B cell (primary cell): ENCODE measurements at regions not wholly inside any gene's neighbourhood (a gene's known extent, or its start where the extent isn't known, plus 50 kb on each side); places are given as distances from the start of the nearest gene placed in this dataset.

ENCODE experiments used
- ATAC-seq: fragments of 200-7000 bp; cut with Tn5 transposase; one replicate; pipeline ENCODE4 v1.10.0; 2021; ENCODE audit warnings: low read depth, mild to moderate bottlenecking, moderate number of reproducible peaks, moderate library complexity
- CTCF ChIA-PET: fragments of 350-600 bp; sonication (Branson Sonifier 250); formaldehyde crosslinking; loops from one replicate; lab custom pipeline; 2021; ENCODE audit warnings: antibody characterized with exemption, inconsistent platforms; lab: Charles Lee
- POLR2A ChIA-PET: fragments of 350-600 bp; sonication (Branson Sonifier 250); formaldehyde crosslinking; loops from one replicate; lab custom pipeline; 2021; ENCODE audit warnings: antibody characterized with exemption; lab: Charles Lee
- DNase-seq: peaks from one replicate; pipeline ENCODE4 v3.0.0; 2013
- H2AFZ ChIP-seq: 2 replicates; pipeline ENCODE4 v1.6.1; 2012; ENCODE audit warnings: mild to moderate bottlenecking, low read depth, low read length; ENCODE audit not compliant: insufficient read depth, poor library complexity, severe bottlenecking
- H3K27ac ChIP-seq, 2 donors: 1 replicate in 1 of 2; 2 replicates in 1 of 2; pipeline ENCODE4 v1.5.1; 2012 to 2013; ENCODE audit warnings: low read length in 2 of 2, mild to moderate bottlenecking in 2 of 2, moderate library complexity in 1 of 2
- H3K27me3 ChIP-seq, 4 experiments: fragments of 200-600 bp in 1 of 4; sonication (generic) in 1 of 4; replicated peaks in 1 of 4; 1 replicate in 2 of 4; 2 replicates in 2 of 4; pipeline versions ENCODE4 v1.6.1 to v1.7.0; 2013 to 2016; ENCODE audit warnings: low read length in 3 of 4, mild to moderate bottlenecking in 2 of 4, mixed read lengths in 1 of 4, moderate library complexity in 1 of 4; ENCODE audit not compliant: insufficient read depth in 4 of 4, control insufficient read depth in 3 of 4; ENCODE audit errors: control extremely low read depth in 1 of 4
- H3K36me3 ChIP-seq, 2 experiments: replicated peaks in 1 of 2; 1 replicate in 1 of 2; 2 replicates in 1 of 2; pipeline versions ENCODE4 v1.6.1 to v1.7.1; 2013; ENCODE audit warnings: low read length in 1 of 2; ENCODE audit not compliant: insufficient read depth in 2 of 2, control insufficient read depth in 1 of 2; ENCODE audit errors: control extremely low read depth in 1 of 2, extremely low read depth in 1 of 2
- H3K4me1 ChIP-seq, 2 donors: fragments of 200-600 bp in 1 of 2; sonication (generic) in 1 of 2; 1 replicate in 1 of 2; 2 replicates in 1 of 2; pipeline versions ENCODE4 v1.5.1 to v1.6.1; 2013 to 2017; ENCODE audit warnings: low read length in 2 of 2; ENCODE audit not compliant: control insufficient read depth in 2 of 2, insufficient read depth in 2 of 2
- H3K4me2 ChIP-seq: replicated peaks from 2 replicates; pipeline ENCODE3; 2012; ENCODE audit warnings: mild to moderate bottlenecking, low read depth, low read length; ENCODE audit not compliant: poor library complexity, severe bottlenecking
- H3K4me3 ChIP-seq, 5 experiments: fragments of 200-600 bp in 1 of 5; sonication (generic) in 1 of 5; 1 replicate in 3 of 5; 2 replicates in 2 of 5; pipeline versions ENCODE4 v1.5.1 to v1.7.0; 2011 to 2016; ENCODE audit warnings: low read length in 4 of 5, mild to moderate bottlenecking in 4 of 5, low read depth in 2 of 5, control low read depth in 1 of 5, moderate library complexity in 1 of 5; ENCODE audit not compliant: insufficient read depth in 1 of 5; ENCODE audit errors: control extremely low read depth in 1 of 5, extremely low read depth in 1 of 5
- H3K79me2 ChIP-seq: fragments of 200-600 bp; sonication (generic); one replicate; pipeline ENCODE4 v1.6.0; 2016; ENCODE audit warnings: low read length; ENCODE audit not compliant: control insufficient read depth, insufficient read depth
- H3K9ac ChIP-seq: fragments of 200-600 bp; sonication (generic); 2 replicates; pipeline ENCODE4 v1.6.1; 2017; ENCODE audit warnings: mild to moderate bottlenecking, low read length, moderate library complexity
- H3K9me3 ChIP-seq, 3 donors: one replicate each; pipeline versions ENCODE4 v1.6.1 to v1.7.1; 2013; ENCODE audit warnings: low read length in 2 of 3; ENCODE audit not compliant: control insufficient read depth in 2 of 3, insufficient read depth in 1 of 3; ENCODE audit errors: control extremely low read depth in 1 of 3
- H4K20me1 ChIP-seq: 2 replicates; pipeline ENCODE4 v1.6.0; 2012; ENCODE audit warnings: mild to moderate bottlenecking, low read length; ENCODE audit not compliant: insufficient read depth, control insufficient read depth, poor library complexity, severe bottlenecking
- H3K27ac Mint-ChIP-seq: one replicate; pipeline ENCODE4 v1.8.0; 2021; ENCODE audit warnings: mixed read lengths
- H3K27me3 Mint-ChIP-seq: one replicate; pipeline ENCODE4 v1.8.0; 2021; ENCODE audit warnings: mixed read lengths
- H3K4me1 Mint-ChIP-seq: one replicate; pipeline ENCODE4 v1.8.0; 2021; ENCODE audit warnings: mixed read lengths
- H3K4me3 Mint-ChIP-seq: one replicate; pipeline ENCODE4 v1.8.0; 2021; ENCODE audit warnings: mixed read lengths
- H3K9me3 Mint-ChIP-seq: one replicate; pipeline ENCODE4 v1.8.0; 2022; ENCODE audit warnings: mixed read lengths; ENCODE audit not compliant: insufficient read depth
- EZH2 ChIP-seq: IDR thresholded peaks from 2 replicates; pipeline ENCODE4 v1.6.1; 2012; ENCODE audit warnings: borderline replicate concordance, low read depth, mild to moderate bottlenecking, moderate library complexity, low read length; ENCODE audit not compliant: insufficient read depth, poor library complexity, severe bottlenecking
- intact Hi-C: fragments of 100-400 bp; cut with micrococcal nuclease; formaldehyde crosslinking; loops from one replicate; pipeline ENCODE4 v1.10.0; 2022
- TF ChIP-seq, protein P1 (sequence below): fragments of 200-600 bp; IDR thresholded peaks from one replicate; pipeline ENCODE4 v1.8.0; 2022; ENCODE audit warnings: antibody characterized with exemption, mild to moderate bottlenecking

DNA sequence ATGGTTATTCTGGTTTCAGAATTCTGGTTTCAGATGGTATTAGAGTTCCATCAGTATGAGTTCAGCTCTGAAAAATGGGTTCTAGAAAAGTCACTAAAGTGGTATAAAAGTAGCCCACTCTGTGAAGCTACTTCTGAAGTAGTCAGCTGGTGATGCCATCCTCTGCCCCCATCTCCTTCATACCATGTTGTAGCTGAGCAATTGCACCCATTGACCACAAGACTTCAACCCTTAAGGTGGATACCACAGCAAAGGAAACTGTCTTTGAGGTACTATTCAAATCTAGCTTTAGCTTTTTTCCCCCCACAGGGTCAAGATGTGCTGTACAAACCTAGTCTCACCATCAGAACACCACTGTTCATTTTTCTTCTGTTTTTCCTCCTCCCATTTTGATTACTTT lies 444.9 kb downstream of the DMAC1 start:
- no peaks in the 10 kb centered on the region for H3K9me3 ChIP-seq
- intact Hi-C loops: no loop called here
- no peaks in the 10 kb centered on the region for H3K4me1 ChIP-seq
- POLR2A ChIA-PET: no interaction called here
- H3K4me3 ChIP-seq: no peak overlapping the region
- DNase-seq (no peak), ATAC-seq (no peak)
- no peak overlapping the region for H3K4me2 ChIP-seq
- Mint-ChIP-seq H3K4me1 (no peaks in the 10 kb centered on the region), H3K27me3 (peaks cover 23% of the 10 kb centered on the region), H3K4me3 (no peak overlapping the region), H3K27ac (no peak overlapping the region), H3K9me3 (no peaks in the 10 kb centered on the region)
- H2AFZ ChIP-seq: no peak overlapping the region
- no peak overlapping the region for H3K27ac ChIP-seq
- no peaks in the 10 kb centered on the region for H3K36me3 ChIP-seq
- no peak overlapping the region for H3K9ac ChIP-seq
- CTCF ChIA-PET: no interaction called here
- no peaks in the 10 kb centered on the region for H4K20me1 ChIP-seq
- no peaks in the 10 kb centered on the region for H3K79me2 ChIP-seq
- TF ChIP-seq, protein P1, sequence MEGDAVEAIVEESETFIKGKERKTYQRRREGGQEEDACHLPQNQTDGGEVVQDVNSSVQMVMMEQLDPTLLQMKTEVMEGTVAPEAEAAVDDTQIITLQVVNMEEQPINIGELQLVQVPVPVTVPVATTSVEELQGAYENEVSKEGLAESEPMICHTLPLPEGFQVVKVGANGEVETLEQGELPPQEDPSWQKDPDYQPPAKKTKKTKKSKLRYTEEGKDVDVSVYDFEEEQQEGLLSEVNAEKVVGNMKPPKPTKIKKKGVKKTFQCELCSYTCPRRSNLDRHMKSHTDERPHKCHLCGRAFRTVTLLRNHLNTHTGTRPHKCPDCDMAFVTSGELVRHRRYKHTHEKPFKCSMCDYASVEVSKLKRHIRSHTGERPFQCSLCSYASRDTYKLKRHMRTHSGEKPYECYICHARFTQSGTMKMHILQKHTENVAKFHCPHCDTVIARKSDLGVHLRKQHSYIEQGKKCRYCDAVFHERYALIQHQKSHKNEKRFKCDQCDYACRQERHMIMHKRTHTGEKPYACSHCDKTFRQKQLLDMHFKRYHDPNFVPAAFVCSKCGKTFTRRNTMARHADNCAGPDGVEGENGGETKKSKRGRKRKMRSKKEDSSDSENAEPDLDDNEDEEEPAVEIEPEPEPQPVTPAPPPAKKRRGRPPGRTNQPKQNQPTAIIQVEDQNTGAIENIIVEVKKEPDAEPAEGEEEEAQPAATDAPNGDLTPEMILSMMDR: no peak
- no peak for TF ChIP-seq EZH2
- no peaks in the 10 kb centered on the region for H3K27me3 ChIP-seq

DNA sequence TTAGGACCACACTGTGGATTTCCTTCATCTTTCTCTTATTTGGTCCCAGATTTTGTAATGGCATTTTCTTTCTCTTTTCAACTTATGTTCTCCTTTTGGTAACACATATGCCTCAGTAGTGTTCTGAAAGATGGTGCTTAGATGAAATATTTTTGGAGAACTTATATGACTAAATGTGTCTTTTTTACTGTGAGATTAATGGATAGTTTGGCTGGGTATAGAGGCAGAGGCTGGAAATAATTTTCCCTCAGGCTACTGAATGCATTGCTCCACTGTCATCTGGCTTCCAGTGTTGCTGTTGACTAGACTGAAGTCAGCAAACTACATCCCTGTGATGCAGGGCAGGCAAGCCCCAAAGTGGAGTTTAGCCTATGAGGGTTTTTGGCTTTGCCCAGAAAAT lies 450.9 kb downstream of the DMAC1 start:
- Histone ChIP-seq H3K9me3 (peaks cover 0 to 6% (median 5%) of the 10 kb centered on the region in 3 donors), H3K4me2 (no peak overlapping the region), H3K27me3 (no peaks in the 10 kb centered on the region), H3K9ac (no peak overlapping the region), H3K79me2 (no peaks in the 10 kb centered on the region), H3K4me3 (no peak overlapping the region), H3K27ac (no peak overlapping the region), H2AFZ (no peak overlapping the region), H4K20me1 (no peaks in the 10 kb centered on the region), H3K4me1 (no peaks in the 10 kb centered on the region), H3K36me3 (no peaks in the 10 kb centered on the region)
- Mint-ChIP-seq H3K27ac (no peak overlapping the region), H3K9me3 (peaks cover 6% of the 10 kb centered on the region), H3K4me1 (no peaks in the 10 kb centered on the region), H3K27me3 (peaks cover 14% of the 10 kb centered on the region), H3K4me3 (no peak overlapping the region)
- ATAC-seq: no peak
- DNase-seq: no peak
- intact Hi-C loops: no loop called here
- TF ChIP-seq, protein P1: no peak
- no peak for TF ChIP-seq EZH2
- CTCF ChIA-PET: no interaction called here
- POLR2A ChIA-PET: no interaction called here
